Thymus (tissue), 11 donors: ENCODE measurements at regions not wholly inside any gene's neighbourhood (a gene's known extent, or its start where the extent isn't known, plus 50 kb on each side); places are given as distances from the start of the nearest gene placed in this dataset.
"Not testable (repeated sequence)": the region's sequence is repeated elsewhere in the genome, so short reads cannot be mapped to it uniquely, and the experiment has no call there.

ENCODE experiments used
- DNase-seq, 9 donors: peaks; one replicate each; pipeline ENCODE4 v3.0.0-alpha.2; 2013; ENCODE audit warnings: low spot score in 9 of 9, low read depth in 6 of 9, missing footprints in 1 of 9
- H3K27ac ChIP-seq, 2 donors: one replicate each; pipeline ENCODE4 v1.5.1; 2013; ENCODE audit warnings: control low read depth in 1 of 2, low read depth in 1 of 2, low read length in 1 of 2, mild to moderate bottlenecking in 1 of 2, moderate library complexity in 1 of 2
- H3K27me3 ChIP-seq, 2 donors: one replicate each; pipeline ENCODE4 v1.5.1; 2013; ENCODE audit warnings: low read length in 1 of 2; ENCODE audit not compliant: control insufficient read depth in 2 of 2, insufficient read depth in 1 of 2
- H3K36me3 ChIP-seq, 2 donors: one replicate each; pipeline ENCODE4 v1.5.1; 2013; ENCODE audit warnings: low read length in 1 of 2, mild to moderate bottlenecking in 1 of 2, moderate library complexity in 1 of 2; ENCODE audit not compliant: control insufficient read depth in 2 of 2, insufficient read depth in 2 of 2
- H3K4me1 ChIP-seq, 2 donors: one replicate each; pipeline ENCODE4 v1.5.1; 2013; ENCODE audit warnings: low read length in 2 of 2; ENCODE audit not compliant: control insufficient read depth in 2 of 2, insufficient read depth in 2 of 2
- H3K4me3 ChIP-seq, 2 donors: one replicate each; pipeline ENCODE4 v1.5.1; 2013; ENCODE audit warnings: low read length in 2 of 2, control low read depth in 1 of 2, mild to moderate bottlenecking in 1 of 2
- H3K9me3 ChIP-seq, 2 donors: one replicate each; pipeline ENCODE4 v1.5.1; 2013; ENCODE audit warnings: low read length in 1 of 2, mild to moderate bottlenecking in 1 of 2; ENCODE audit not compliant: control insufficient read depth in 2 of 2, insufficient read depth in 1 of 2
- WGBS: extraction: QIAGEN DNeasy Blood & Tissue Kit; methylation state at CpG from one replicate; pipeline ENCODE4 v1.1.7; 2013; 5-methylcytosine and 5-hydroxymethylcytosine counted together
- donor health status: healthy.

- WGBS: 94% methylated on average over 8 of the region's 9 CpGs
- not testable (repeated sequence) for H3K27me3 ChIP-seq, H3K4me1 ChIP-seq, H3K9me3 ChIP-seq, H3K4me3 ChIP-seq, H3K27ac ChIP-seq, H3K36me3 ChIP-seq, DNase-seq
Measured at GRCh38 chr15:44817797-44818196, 81.5 kb downstream of the TRIM69 start.

GRCh38 chr15:44819331-44819987, 83.1 kb downstream of the TRIM69 start:
- H3K9me3 ChIP-seq, H3K27me3 ChIP-seq, H3K4me1 ChIP-seq, H3K36me3 ChIP-seq, DNase-seq, H3K27ac ChIP-seq, H3K4me3 ChIP-seq: not testable (repeated sequence)
- WGBS: 95% methylated on average over 8 of the region's 9 CpGs

- H3K36me3 ChIP-seq, H3K4me1 ChIP-seq, H3K27ac ChIP-seq, H3K4me3 ChIP-seq, DNase-seq, H3K27me3 ChIP-seq, H3K9me3 ChIP-seq: not testable (repeated sequence)
- WGBS: 96% methylated on average over 5 of the region's 5 CpGs
Measured at GRCh38 chr15:44820535-44820934, 84.2 kb downstream of the TRIM69 start.

- not testable (repeated sequence) for H3K36me3 ChIP-seq, H3K9me3 ChIP-seq, H3K27ac ChIP-seq, H3K4me1 ChIP-seq, H3K27me3 ChIP-seq, H3K4me3 ChIP-seq, DNase-seq
- WGBS: 94% methylated on average over 5 of the region's 5 CpGs
Measured at GRCh38 chr15:44820967-44821366, 84.6 kb downstream of the TRIM69 start.

GRCh38 chr15:44824277-44825145, 88.2 kb downstream of the TRIM69 start:
- H3K27me3 ChIP-seq, H3K4me3 ChIP-seq, DNase-seq, H3K4me1 ChIP-seq, H3K27ac ChIP-seq, H3K36me3 ChIP-seq, H3K9me3 ChIP-seq: not testable (repeated sequence)
- 93% methylated on average over 1 of the region's 9 CpGs for WGBS

GRCh38 chr15:44826583-44826982, 90.3 kb downstream of the TRIM69 start:
- 93% methylated on average over 1 of the region's 1 CpG for WGBS
- H3K27me3 ChIP-seq, H3K9me3 ChIP-seq, H3K27ac ChIP-seq, H3K4me3 ChIP-seq, DNase-seq, H3K36me3 ChIP-seq: not testable (repeated sequence)
- H3K4me1 ChIP-seq: peaks cover 3 to 18% of the 10 kb centered on the region in 2 donors

- H3K4me1 ChIP-seq: peaks cover 3 to 18% of the 10 kb centered on the region in 2 donors
- DNase-seq, H3K27me3 ChIP-seq, H3K27ac ChIP-seq, H3K36me3 ChIP-seq, H3K9me3 ChIP-seq, H3K4me3 ChIP-seq: not testable (repeated sequence)
- 97% methylated on average over 11 of the region's 14 CpGs for WGBS
Measured at GRCh38 chr15:44828229-44828914, 92.0 kb downstream of the TRIM69 start.

- Histone ChIP-seq H3K4me1 (peaks cover 3 to 18% of the 10 kb centered on the region in 2 donors), H3K27ac (peak overlapping the region in 1 of 2 donors; percentile 78)
- H3K36me3 ChIP-seq, H3K9me3 ChIP-seq, H3K27me3 ChIP-seq, DNase-seq, H3K4me3 ChIP-seq: not testable (repeated sequence)
- 95% methylated on average over 4 of the region's 4 CpGs for WGBS
Measured at GRCh38 chr15:44829150-44829549, 92.8 kb downstream of the TRIM69 start.
